GM06990 (cell line): ENCODE measurements at regions not wholly inside any gene's neighbourhood (a gene's known extent, or its start where the extent isn't known, plus 50 kb on each side); places are given as distances from the start of the nearest gene placed in this dataset.

Experiments used
- DNase-seq: peaks from one replicate; pipeline ENCODE4 v3.0.0-alpha.2; 2011; ENCODE audit not compliant: insufficient read length; ENCODE audit errors: extremely low read depth
- H3K27me3 ChIP-seq: replicated peaks from 2 replicates; pipeline ENCODE4 v1.6.0; 2011; ENCODE audit warnings: low read length; ENCODE audit not compliant: control insufficient read depth, insufficient read depth
- H3K36me3 ChIP-seq: 2 replicates; pipeline ENCODE4 v1.5.1; 2011; ENCODE audit warnings: low read length; ENCODE audit not compliant: control insufficient read depth, insufficient read depth
- H3K4me3 ChIP-seq: replicated peaks from 2 replicates; pipeline ENCODE4 v1.5.1; 2011; ENCODE audit warnings: low read depth, mild to moderate bottlenecking, control low read depth, low read length
- CTCF ChIP-seq: IDR thresholded peaks from 2 replicates; pipeline ENCODE4 v1.5.1; 2011; ENCODE audit warnings: low read length, control low read depth, mild to moderate bottlenecking, inconsistent platforms; ENCODE audit not compliant: insufficient read depth, poor library complexity, severe bottlenecking

GRCh38 chr7:142598297-142598696, 151.0 kb upstream of the PRSS1 start:
- DNase-seq: no peak
- no peak for TF ChIP-seq CTCF

DNA sequence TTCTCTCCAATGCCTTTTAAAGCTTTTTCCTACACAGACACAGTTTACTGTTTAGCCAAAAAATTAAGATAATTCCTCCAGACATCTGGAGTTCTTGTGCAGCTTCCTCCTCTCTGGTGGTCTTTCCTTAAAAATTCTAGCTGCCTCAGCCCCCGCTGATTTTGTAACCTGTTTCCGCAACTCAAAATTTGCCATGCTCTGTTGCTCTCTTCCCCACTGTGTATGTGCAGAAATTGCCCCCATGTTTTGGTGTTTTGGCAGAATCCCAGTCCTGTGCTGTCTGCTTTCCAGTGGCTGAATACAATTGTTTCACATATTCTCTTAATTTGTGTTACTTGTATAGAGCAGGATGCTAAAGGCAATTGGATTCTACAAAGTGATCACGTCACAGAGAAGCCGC, 151.7 kb upstream of the PRSS1 start:
- H3K4me3 ChIP-seq: no peak overlapping the region
- H3K27me3 ChIP-seq: no peaks in the 10 kb centered on the region; the same call in 1 of the 2 replicates
- TF ChIP-seq CTCF: no peak
- DNase-seq: no peak
- H3K36me3 ChIP-seq: no peaks in the 10 kb centered on the region

More at GRCh38 chr7:142598297-142598696, 151.0 kb upstream of the PRSS1 start:
- no peak overlapping the region for H3K4me3 ChIP-seq
- H3K36me3 ChIP-seq: no peaks in the 10 kb centered on the region
- no peaks in the 10 kb centered on the region; the same call in 1 of the 2 replicates for H3K27me3 ChIP-seq

DNA sequence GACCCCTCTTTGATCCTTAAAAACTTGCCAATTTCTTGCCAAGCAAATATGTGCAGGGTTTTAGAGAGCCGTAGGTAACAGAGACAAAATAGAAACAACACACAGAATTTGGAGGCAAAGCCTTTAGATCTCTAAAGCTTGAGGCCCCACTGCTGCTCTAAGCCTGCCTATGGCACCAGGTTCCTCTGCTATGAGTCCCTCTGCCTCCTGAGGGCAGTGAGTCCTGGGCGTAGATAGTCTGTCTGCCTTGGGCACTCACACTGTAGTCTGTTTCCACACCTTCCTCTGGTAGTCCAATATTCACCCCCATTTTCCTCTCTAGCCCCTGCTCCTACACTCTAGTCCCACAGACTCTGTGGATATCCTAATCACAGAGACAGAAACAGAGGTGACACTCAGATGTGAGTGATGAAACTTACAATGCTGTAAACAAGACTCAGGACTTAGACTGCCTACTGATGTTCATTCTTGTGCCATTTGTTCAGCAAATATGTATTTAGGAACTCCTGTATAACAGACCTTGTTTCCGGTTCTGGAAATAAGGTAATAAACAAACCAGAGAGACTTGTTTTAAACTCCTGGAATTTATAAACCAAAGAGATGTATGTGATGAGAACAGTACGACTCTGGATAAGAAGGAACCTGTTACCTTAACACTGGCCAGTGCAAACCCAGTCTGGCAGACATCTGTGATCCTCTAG, 153.3 kb upstream of the PRSS1 start:
- Histone ChIP-seq H3K27me3 (no peaks in the 10 kb centered on the region; the same call in 1 of the 2 replicates), H3K36me3 (no peaks in the 10 kb centered on the region), H3K4me3 (no peak overlapping the region)
- TF ChIP-seq CTCF: no peak
- DNase-seq: no peak

- DNase-seq: no peak
- H3K27me3 ChIP-seq: no peaks in the 10 kb centered on the region; the same call in 1 of the 2 replicates
- TF ChIP-seq CTCF: no peak
- no peaks in the 10 kb centered on the region for H3K36me3 ChIP-seq
- H3K4me3 ChIP-seq: no peak overlapping the region
Measured at GRCh38 chr7:142594078-142594477, 155.2 kb upstream of the PRSS1 start.

DNA sequence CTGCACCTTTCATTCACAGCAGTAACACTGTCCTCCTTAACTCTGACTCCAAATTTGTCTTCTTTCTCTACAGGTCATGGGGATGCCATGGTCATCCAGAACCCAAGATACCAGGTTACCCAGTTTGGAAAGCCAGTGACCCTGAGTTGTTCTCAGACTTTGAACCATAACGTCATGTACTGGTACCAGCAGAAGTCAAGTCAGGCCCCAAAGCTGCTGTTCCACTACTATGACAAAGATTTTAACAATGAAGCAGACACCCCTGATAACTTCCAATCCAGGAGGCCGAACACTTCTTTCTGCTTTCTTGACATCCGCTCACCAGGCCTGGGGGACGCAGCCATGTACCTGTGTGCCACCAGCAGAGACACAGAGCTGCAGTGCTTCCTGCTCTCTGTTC, 156.2 kb upstream of the PRSS1 start:
- Histone ChIP-seq H3K27me3 (no peaks in the 10 kb centered on the region; the same call in 1 of the 2 replicates), H3K36me3 (no peaks in the 10 kb centered on the region), H3K4me3 (no peak overlapping the region)
- no peak for DNase-seq
- no peak for TF ChIP-seq CTCF
